Natural killer cell (primary cell): ENCODE measurements at regions not wholly inside any gene's neighbourhood (a gene's known extent, or its start where the extent isn't known, plus 50 kb on each side); places are given as distances from the start of the nearest gene placed in this dataset.

Experiments used
- ATAC-seq, 3 donors: fragments of 150-1000 bp in 2 of 3; fragments of 200-7000 bp in 1 of 3; cut with Tn5 transposase; 1 replicate in 1 of 3; 2 replicates in 2 of 3; pipeline ENCODE4 v1.10.0; 2021; ENCODE audit warnings: mild to moderate bottlenecking in 2 of 3, moderate library complexity in 2 of 3
- DNase-seq, 2 donors: peaks; one replicate each; pipeline versions ENCODE4 v3.0.0 to v3.0.0-alpha.2; 2013 to 2021; ENCODE audit warnings: mixed read lengths in 1 of 2
- H3K27ac ChIP-seq: one replicate; pipeline ENCODE4 v1.5.1; 2013; ENCODE audit warnings: mild to moderate bottlenecking, low read length
- H3K27me3 ChIP-seq: one replicate; pipeline ENCODE4 v1.6.1; 2013; ENCODE audit warnings: low read length; ENCODE audit not compliant: control insufficient read depth, insufficient read depth
- H3K36me3 ChIP-seq: one replicate; pipeline ENCODE4 v1.6.1; 2013; ENCODE audit warnings: low read length; ENCODE audit not compliant: control insufficient read depth, insufficient read depth
- H3K4me1 ChIP-seq: one replicate; pipeline ENCODE4 v1.6.1; 2013; ENCODE audit warnings: low read length; ENCODE audit not compliant: control insufficient read depth, insufficient read depth
- H3K4me3 ChIP-seq: one replicate; pipeline ENCODE4 v1.5.1; 2013; ENCODE audit warnings: low read length
- H3K9me3 ChIP-seq: one replicate; pipeline ENCODE4 v1.6.1; 2013; ENCODE audit warnings: low read length; ENCODE audit not compliant: control insufficient read depth, insufficient read depth
- H3K27ac Mint-ChIP-seq, 2 donors: one replicate each; pipeline ENCODE4 v1.8.0; 2022; ENCODE audit warnings: mild to moderate bottlenecking in 2 of 2, mixed read lengths in 2 of 2, moderate library complexity in 1 of 2
- H3K27me3 Mint-ChIP-seq, 2 donors: one replicate each; pipeline ENCODE4 v1.8.0; 2022; ENCODE audit warnings: low read depth in 2 of 2, mixed read lengths in 2 of 2
- H3K36me3 Mint-ChIP-seq: one replicate; pipeline ENCODE4 v1.8.0; 2022; ENCODE audit warnings: mixed read lengths
- H3K4me1 Mint-ChIP-seq, 2 donors: one replicate each; pipeline ENCODE4 v1.8.0; 2022; ENCODE audit warnings: mixed read lengths in 2 of 2
- H3K4me3 Mint-ChIP-seq: one replicate; pipeline ENCODE4 v1.8.0; 2022; ENCODE audit warnings: mild to moderate bottlenecking, moderate library complexity, mixed read lengths
- H3K9me3 Mint-ChIP-seq, 2 donors: one replicate each; pipeline ENCODE4 v1.8.0; 2022; ENCODE audit warnings: mixed read lengths in 2 of 2
- WGBS: methylation state at CpG from one replicate; pipeline ENCODE4 v1.1.7; 2013; ENCODE audit warnings: missing lambda C conversion rate; ENCODE audit not compliant: insufficient coverage; 5-methylcytosine and 5-hydroxymethylcytosine counted together
- intact Hi-C: fragments of 100-400 bp; cut with micrococcal nuclease; formaldehyde crosslinking; loops from one replicate; pipeline ENCODE4 v1.14.2; 2022
- TF ChIP-seq, protein P1 (sequence below): fragments of 200-600 bp; IDR thresholded peaks from one replicate; pipeline ENCODE4 v1.8.0; 2022; ENCODE audit warnings: antibody characterized with exemption

DNA sequence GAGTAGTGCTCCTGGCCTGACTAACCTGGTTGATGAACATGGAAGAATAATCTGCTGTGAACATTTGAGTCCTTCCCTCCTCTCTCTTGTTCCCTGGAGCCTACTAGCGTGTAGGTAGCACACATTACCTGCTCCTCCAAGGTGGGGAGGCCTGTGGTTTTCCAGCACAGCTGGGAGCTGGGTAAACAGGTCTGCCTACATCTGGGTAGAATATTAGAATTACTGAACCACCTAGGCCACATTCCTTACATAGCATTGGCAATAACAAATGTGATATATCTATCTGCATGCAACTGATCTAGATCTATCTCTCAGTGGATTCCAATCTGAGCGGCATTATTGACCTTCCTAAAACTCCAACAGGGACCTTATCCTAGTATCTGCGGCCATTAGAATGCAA lies 151.0 kb upstream of the ZNF366 start:
- H3K27me3 Mint-ChIP-seq: no peaks in the 10 kb centered on the region
- no peak overlapping the region for H3K27ac Mint-ChIP-seq
- no peaks in the 10 kb centered on the region for H3K36me3 Mint-ChIP-seq
- Histone ChIP-seq H3K36me3 (no peaks in the 10 kb centered on the region), H3K4me1 (no peaks in the 10 kb centered on the region), H3K27ac (no peak overlapping the region), H3K9me3 (no peaks in the 10 kb centered on the region), H3K27me3 (no peaks in the 10 kb centered on the region), H3K4me3 (no peak overlapping the region)
- TF ChIP-seq, protein P1, sequence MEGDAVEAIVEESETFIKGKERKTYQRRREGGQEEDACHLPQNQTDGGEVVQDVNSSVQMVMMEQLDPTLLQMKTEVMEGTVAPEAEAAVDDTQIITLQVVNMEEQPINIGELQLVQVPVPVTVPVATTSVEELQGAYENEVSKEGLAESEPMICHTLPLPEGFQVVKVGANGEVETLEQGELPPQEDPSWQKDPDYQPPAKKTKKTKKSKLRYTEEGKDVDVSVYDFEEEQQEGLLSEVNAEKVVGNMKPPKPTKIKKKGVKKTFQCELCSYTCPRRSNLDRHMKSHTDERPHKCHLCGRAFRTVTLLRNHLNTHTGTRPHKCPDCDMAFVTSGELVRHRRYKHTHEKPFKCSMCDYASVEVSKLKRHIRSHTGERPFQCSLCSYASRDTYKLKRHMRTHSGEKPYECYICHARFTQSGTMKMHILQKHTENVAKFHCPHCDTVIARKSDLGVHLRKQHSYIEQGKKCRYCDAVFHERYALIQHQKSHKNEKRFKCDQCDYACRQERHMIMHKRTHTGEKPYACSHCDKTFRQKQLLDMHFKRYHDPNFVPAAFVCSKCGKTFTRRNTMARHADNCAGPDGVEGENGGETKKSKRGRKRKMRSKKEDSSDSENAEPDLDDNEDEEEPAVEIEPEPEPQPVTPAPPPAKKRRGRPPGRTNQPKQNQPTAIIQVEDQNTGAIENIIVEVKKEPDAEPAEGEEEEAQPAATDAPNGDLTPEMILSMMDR: no peak
- intact Hi-C loops: no loop called here
- WGBS: 91% methylated on average over 3 of the region's 3 CpGs
- no peaks in the 10 kb centered on the region for H3K4me1 Mint-ChIP-seq
- DNase-seq: no peak
- H3K9me3 Mint-ChIP-seq: no peaks in the 10 kb centered on the region
- H3K4me3 Mint-ChIP-seq: no peak overlapping the region
- ATAC-seq: no peak

DNA sequence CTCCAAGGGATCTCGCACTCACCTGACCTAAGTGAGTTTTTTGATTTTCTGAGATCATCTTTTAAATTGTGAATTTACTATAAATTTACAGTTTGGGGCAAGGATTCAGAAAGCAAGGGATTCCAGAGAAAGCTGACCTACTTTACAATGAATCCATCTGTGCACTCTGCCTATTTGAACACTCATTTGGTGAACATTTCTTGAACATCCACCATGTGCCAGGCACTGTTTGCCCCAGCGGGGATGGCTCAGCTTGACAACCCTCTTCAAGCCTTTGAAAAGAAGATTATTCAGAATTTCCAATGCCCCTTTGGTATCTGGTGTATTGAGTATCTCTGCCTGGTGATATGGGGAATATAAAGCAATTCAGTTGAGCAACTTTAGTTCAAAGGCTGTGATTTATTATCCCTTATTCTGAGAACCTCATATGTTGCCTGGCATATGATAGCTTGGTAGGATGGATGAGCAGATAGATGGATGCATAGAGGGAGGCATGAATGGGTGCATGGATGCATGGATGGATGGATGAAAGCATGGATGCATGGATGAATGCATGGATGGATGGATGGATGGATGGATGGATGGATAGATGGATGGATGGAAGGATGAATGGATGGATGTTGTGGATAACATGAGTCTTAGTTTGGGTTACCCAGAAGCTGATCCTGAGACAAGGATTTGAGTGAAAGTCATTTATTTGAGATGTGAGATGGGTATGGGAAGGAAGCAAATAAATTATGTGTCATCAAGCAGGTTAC lies 149.7 kb upstream of the ZNF366 start:
- intact Hi-C loops: no loop called here
- WGBS: 78% methylated on average over 1 of the region's 2 CpGs

DNA sequence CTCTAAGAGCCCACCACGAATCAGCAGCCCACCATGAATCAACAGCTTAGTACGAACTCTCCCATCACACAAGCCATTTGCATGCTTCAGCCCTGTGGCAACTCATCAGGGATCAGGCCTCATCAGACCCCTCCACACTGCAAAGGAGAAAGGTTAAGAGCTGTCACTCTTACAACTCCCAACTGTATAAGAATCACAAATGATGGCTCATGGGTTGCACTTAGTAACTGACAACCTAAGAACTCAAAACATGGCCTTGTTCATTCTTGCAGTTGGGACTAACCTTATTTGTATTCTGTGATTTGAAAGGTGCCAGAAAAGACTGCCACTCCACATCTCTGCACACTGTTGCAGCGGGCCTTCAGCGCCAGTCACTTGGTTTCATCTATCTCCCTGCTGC lies 149.1 kb upstream of the ZNF366 start:
- no peaks in the 10 kb centered on the region for H3K9me3 ChIP-seq
- Mint-ChIP-seq H3K27ac (no peak overlapping the region), H3K36me3 (no peaks in the 10 kb centered on the region), H3K4me3 (no peak overlapping the region), H3K27me3 (peaks cover 1 to 7% of the 10 kb centered on the region in 2 donors), H3K9me3 (no peaks in the 10 kb centered on the region), H3K4me1 (no peaks in the 10 kb centered on the region)
- H3K4me1 ChIP-seq: no peaks in the 10 kb centered on the region
- DNase-seq (no peak), ATAC-seq (no peak)
- no peaks in the 10 kb centered on the region for H3K36me3 ChIP-seq
- no peak overlapping the region for H3K4me3 ChIP-seq
- 93% methylated on average over 4 of the region's 4 CpGs for WGBS
- intact Hi-C loops: no loop called here
- H3K27ac ChIP-seq: no peak overlapping the region
- TF ChIP-seq, protein P1: no peak
- H3K27me3 ChIP-seq: no peaks in the 10 kb centered on the region

More for the DNA sequence above, 149.7 kb upstream of the ZNF366 start:
- Mint-ChIP-seq H3K4me1 (no peaks in the 10 kb centered on the region), H3K27me3 (peaks cover 0 to 5% of the 10 kb centered on the region in 2 donors), H3K9me3 (no peaks in the 10 kb centered on the region), H3K36me3 (no peaks in the 10 kb centered on the region), H3K4me3 (no peak overlapping the region), H3K27ac (no peak overlapping the region)
- no peak overlapping the region for H3K4me3 ChIP-seq
- no peak overlapping the region for H3K27ac ChIP-seq
- H3K9me3 ChIP-seq: no peaks in the 10 kb centered on the region
- no peak for DNase-seq
- H3K27me3 ChIP-seq: no peaks in the 10 kb centered on the region
- TF ChIP-seq, protein P1: no peak
- H3K4me1 ChIP-seq: no peaks in the 10 kb centered on the region
- ATAC-seq: no peak
- H3K36me3 ChIP-seq: no peaks in the 10 kb centered on the region

DNA sequence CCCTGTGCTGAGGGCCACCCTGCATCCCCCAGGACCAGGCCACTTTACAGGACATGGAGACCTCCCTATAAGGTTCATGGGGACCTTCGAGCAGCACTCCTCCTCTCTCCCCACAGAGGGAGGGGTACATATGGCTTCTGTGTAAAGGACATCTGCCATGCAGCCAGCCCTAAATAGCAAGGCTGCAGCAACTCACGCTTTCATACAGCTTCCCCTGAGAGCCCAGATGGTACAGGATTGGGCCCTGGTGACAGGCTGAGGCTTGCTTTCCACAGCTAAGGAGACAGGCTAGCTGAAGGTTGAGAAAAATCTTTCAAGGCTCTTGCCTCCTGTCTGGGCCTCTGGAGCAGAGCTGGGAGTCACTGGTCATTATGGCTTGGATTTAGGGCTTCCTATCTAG lies 147.0 kb upstream of the ZNF366 start:
- no peaks in the 10 kb centered on the region for H3K4me1 Mint-ChIP-seq
- no peak overlapping the region for H3K4me3 Mint-ChIP-seq
- no peaks in the 10 kb centered on the region for H3K36me3 ChIP-seq
- intact Hi-C loops: no loop called here
- DNase-seq (no peak), ATAC-seq (no peak)
- TF ChIP-seq, protein P1: no peak
- no peak overlapping the region for H3K4me3 ChIP-seq
- no peak overlapping the region for H3K27ac Mint-ChIP-seq
- H3K9me3 Mint-ChIP-seq: no peaks in the 10 kb centered on the region
- no peak overlapping the region for H3K27ac ChIP-seq
- 48% methylated on average over 2 of the region's 2 CpGs for WGBS
- no peaks in the 10 kb centered on the region for H3K4me1 ChIP-seq
- H3K9me3 ChIP-seq: no peaks in the 10 kb centered on the region
- H3K27me3 ChIP-seq: no peaks in the 10 kb centered on the region
- no peaks in the 10 kb centered on the region for H3K36me3 Mint-ChIP-seq
- H3K27me3 Mint-ChIP-seq: peaks cover 2 to 11% of the 10 kb centered on the region in 2 donors
